RPMI7951 (cell line): ENCODE measurements at regions not wholly inside any gene's neighbourhood (a gene's known extent, or its start where the extent isn't known, plus 50 kb on each side); places are given as distances from the start of the nearest gene placed in this dataset.
"Not testable (repeated sequence)": the region's sequence is repeated elsewhere in the genome, so short reads cannot be mapped to it uniquely, and the experiment has no call there.

Experiments used
- DNase-seq: peaks from one replicate; pipeline ENCODE4 v3.0.0-alpha.2; 2012; ENCODE audit warnings: low read depth

- no peak for DNase-seq
Observed at GRCh38 chr2:113838744-113839444, 51.0 kb upstream of the ACTR3 start.

- DNase-seq = no peak
Observed at GRCh38 chr2:113838277-113838676, 51.6 kb upstream of the ACTR3 start.

- DNase-seq = no peak
Observed at GRCh38 chr2:113834051-113834730, 55.7 kb upstream of the ACTR3 start.

GRCh38 chr2:113832795-113833290 lies 57.0 kb upstream of the ACTR3 start:
- no peak for DNase-seq

- DNase-seq = peak; percentile 71
Observed at GRCh38 chr2:113831161-113831560, 58.7 kb upstream of the ACTR3 start.

GRCh38 chr2:113829761-113830160 lies 60.1 kb upstream of the ACTR3 start:
- DNase-seq = no peak

- DNase-seq = no peak
Observed at GRCh38 chr2:113829270-113829669, 60.6 kb upstream of the ACTR3 start.

- DNase-seq = no peak
Observed at GRCh38 chr2:113828049-113828742, 61.7 kb upstream of the ACTR3 start.

GRCh38 chr2:113827426-113827825 lies 62.5 kb upstream of the ACTR3 start:
- no peak for DNase-seq

GRCh38 chr2:113826346-113827285 lies 63.3 kb upstream of the ACTR3 start:
- peak; percentile 25 for DNase-seq

- DNase-seq = no peak
Observed at GRCh38 chr2:113823716-113824595, 65.9 kb upstream of the ACTR3 start.

- peak; percentile 66 for DNase-seq
Observed at GRCh38 chr2:113822087-113822815, 65.8 kb upstream of the SLC35F5 start.

GRCh38 chr2:113818382-113818951 lies 62.0 kb upstream of the SLC35F5 start:
- DNase-seq = peak; percentile 99

GRCh38 chr2:113813396-113813795 lies 57.0 kb upstream of the SLC35F5 start:
- DNase-seq = not testable (repeated sequence)

GRCh38 chr2:113812204-113812603 lies 55.8 kb upstream of the SLC35F5 start:
- no peak for DNase-seq

- no peak for DNase-seq
Observed at GRCh38 chr2:113809076-113809736, 52.8 kb upstream of the SLC35F5 start.

GRCh38 chr2:113807721-113808120 lies 51.3 kb upstream of the SLC35F5 start:
- no peak for DNase-seq

GRCh38 chr2:113806217-113806913 lies 49.9 kb upstream of the SLC35F5 start:
- peak; percentile 76 for DNase-seq
